CD1c-positive myeloid dendritic cell (primary cell): ENCODE measurements at regions not wholly inside any gene's neighbourhood (a gene's known extent, or its start where the extent isn't known, plus 50 kb on each side); places are given as distances from the start of the nearest gene placed in this dataset.
"Not testable (repeated sequence)": the region's sequence is repeated elsewhere in the genome, so short reads cannot be mapped to it uniquely, and the experiment has no call there.

ENCODE experiments used
- DNase-seq: peaks from one replicate; pipeline ENCODE4 v3.0.0-alpha.2; 2016; ENCODE audit errors: extremely low spot score

- DNase-seq, result no peak
Measured at GRCh38 chr1:197985351-197985750, 68.2 kb downstream of the LHX9 start.

GRCh38 chr1:197986817-197987216 lies 69.6 kb downstream of the LHX9 start:
- no peak for DNase-seq

GRCh38 chr1:197987294-197987693 lies 70.1 kb downstream of the LHX9 start:
- DNase-seq, result no peak

- DNase-seq, result not testable (repeated sequence)
Measured at GRCh38 chr1:197988581-197988980, 71.4 kb downstream of the LHX9 start.

- DNase-seq, result no peak
Measured at GRCh38 chr1:197989058-197989457, 71.9 kb downstream of the LHX9 start.

- no peak for DNase-seq
Measured at GRCh38 chr1:197991594-197991993, 74.4 kb downstream of the LHX9 start.

- DNase-seq, result no peak
Measured at GRCh38 chr1:197994907-197995407, 77.8 kb downstream of the LHX9 start.

- DNase-seq, result no peak
Measured at GRCh38 chr1:197995408-197996258, 78.5 kb downstream of the LHX9 start.

GRCh38 chr1:197996259-197996512 lies 79.0 kb downstream of the LHX9 start:
- DNase-seq, result not testable (repeated sequence)

- DNase-seq, result no peak
Measured at GRCh38 chr1:197998110-197998509, 80.9 kb downstream of the LHX9 start.

- DNase-seq, result no peak
Measured at GRCh38 chr1:198001776-198002408, 84.7 kb downstream of the LHX9 start.

- no peak for DNase-seq
Measured at GRCh38 chr1:198003468-198003867, 86.3 kb downstream of the LHX9 start.

- DNase-seq, result no peak
Measured at GRCh38 chr1:198007011-198007410, 89.8 kb downstream of the LHX9 start.

GRCh38 chr1:198007687-198008607 lies 90.8 kb downstream of the LHX9 start:
- DNase-seq, result no peak

GRCh38 chr1:198014355-198014754 lies 97.2 kb downstream of the LHX9 start:
- DNase-seq, result no peak

GRCh38 chr1:198015309-198015708 lies 98.1 kb downstream of the LHX9 start:
- no peak for DNase-seq

GRCh38 chr1:198018529-198018928 lies 101.4 kb downstream of the LHX9 start:
- DNase-seq, result no peak

- no peak for DNase-seq
Measured at GRCh38 chr1:198019126-198019525, 102.0 kb downstream of the LHX9 start.

GRCh38 chr1:198024336-198024735 lies 107.2 kb downstream of the LHX9 start:
- no peak for DNase-seq

GRCh38 chr1:198024782-198025181 lies 107.6 kb downstream of the LHX9 start:
- no peak for DNase-seq

- no peak for DNase-seq
Measured at GRCh38 chr1:198030682-198031081, 113.5 kb downstream of the LHX9 start.

GRCh38 chr1:198031086-198031485 lies 113.9 kb downstream of the LHX9 start:
- DNase-seq, result no peak
